DMS153 treated with DMSO at 0.1 percent for 48 hours (cell line): ENCODE measurements at regions not wholly inside any gene's neighbourhood (a gene's known extent, or its start where the extent isn't known, plus 50 kb on each side); places are given as distances from the start of the nearest gene placed in this dataset.
A peak's percentile ranks its signal among the peaks of the same experiment; 100 is the strongest.
"Not testable (repeated sequence)": the region's sequence is repeated elsewhere in the genome, so short reads cannot be mapped to it uniquely, and the experiment has no call there.

Experiments
- DNase-seq: peaks from one replicate; lab custom pipeline; 2025; ENCODE audit not compliant: unreplicated experiment; lab: John Stamatoyannopoulos, UW

DNA sequence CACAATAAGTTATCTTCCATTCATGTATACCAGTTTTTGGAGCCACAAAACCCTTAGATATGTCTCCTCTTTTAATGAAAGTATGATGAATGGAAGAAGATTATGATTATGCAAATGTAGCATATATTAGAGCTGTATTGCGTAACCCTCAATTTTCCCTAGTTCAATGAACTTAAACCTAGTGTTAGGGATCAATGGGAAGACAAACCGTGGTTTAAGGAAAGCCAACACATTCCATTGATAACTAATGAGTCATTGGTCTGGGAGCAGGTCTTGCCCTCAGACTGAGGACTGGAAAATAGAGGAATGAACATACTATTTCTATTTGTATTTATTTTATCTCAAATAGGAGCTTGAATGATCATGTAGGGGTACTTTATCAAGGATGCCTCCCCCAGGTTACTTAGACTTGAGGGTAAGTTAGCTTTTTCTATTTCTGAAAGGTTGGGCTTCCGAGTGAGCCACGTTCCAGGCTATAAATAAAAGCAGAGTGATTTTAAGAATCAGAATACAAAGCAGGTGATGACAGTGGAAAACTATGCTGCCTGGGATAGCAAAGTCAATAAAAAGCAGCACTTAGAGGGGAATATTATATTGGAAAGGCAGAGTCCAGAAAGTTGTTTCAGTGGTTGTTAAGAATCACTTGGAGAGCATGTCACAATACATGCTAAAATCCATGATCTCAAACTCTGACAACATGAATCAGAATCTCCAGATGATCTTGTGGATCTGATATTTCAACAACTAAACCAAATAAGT, 356.0 kb downstream of the ADAM29 start:
- no peak for DNase-seq

DNA sequence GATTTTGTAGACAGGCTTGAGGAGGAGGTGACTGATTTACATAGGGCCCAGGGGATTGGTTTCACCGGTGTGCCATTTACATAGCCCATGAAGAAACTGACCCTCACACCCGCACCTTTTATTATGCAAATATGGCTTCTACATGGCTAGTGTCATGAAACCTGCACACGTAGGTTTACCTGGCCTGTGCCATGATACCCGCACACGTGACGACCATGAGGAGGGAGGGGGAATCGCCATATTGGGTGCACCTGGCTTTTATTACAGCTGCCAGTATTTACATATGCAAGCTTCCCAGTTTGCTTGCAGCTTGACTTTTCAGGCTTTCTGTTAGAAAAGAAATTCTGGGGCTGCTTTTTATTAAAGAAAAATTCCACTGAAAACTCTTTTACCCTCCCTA, 359.7 kb downstream of the ADAM29 start:
- peak; percentile 43 for DNase-seq

DNA sequence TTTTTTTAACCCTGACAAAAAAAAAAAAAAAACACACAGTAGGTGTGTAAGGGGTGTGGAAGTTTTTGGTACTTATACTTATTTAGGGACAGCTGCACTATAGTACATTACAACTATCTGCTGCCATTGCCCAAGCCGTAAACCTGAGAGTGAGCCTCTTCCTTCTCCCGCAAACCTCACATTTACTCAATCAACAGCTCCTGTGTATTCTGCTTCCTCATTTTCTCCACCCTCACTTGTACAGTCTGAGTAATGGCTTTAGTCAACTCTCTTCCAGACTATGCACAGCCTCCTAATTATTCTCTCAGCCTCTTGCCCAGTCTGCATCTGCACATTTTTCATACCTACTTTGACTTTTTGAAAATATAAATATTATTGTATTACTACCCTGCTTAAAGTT, 362.0 kb downstream of the ADAM29 start:
- DNase-seq: no peak

DNA sequence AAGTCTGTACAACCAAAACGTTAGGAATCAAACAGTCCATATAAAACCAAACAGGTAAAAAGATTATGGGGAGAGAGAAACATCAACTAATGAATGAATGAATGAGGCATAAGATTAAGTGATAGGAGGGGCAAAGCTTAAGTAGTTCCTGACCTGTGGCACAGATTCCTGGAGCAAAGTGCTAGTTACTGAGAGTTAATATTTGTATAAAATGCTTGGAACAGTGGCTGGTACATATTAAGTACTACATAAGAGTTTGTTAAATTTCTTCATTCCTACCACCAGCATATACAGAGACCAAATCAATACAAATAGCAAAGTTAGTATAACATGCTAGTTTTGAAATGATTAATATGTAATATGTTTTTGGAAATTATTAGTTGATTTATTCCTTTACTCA, 363.7 kb downstream of the ADAM29 start:
- no peak for DNase-seq

DNA sequence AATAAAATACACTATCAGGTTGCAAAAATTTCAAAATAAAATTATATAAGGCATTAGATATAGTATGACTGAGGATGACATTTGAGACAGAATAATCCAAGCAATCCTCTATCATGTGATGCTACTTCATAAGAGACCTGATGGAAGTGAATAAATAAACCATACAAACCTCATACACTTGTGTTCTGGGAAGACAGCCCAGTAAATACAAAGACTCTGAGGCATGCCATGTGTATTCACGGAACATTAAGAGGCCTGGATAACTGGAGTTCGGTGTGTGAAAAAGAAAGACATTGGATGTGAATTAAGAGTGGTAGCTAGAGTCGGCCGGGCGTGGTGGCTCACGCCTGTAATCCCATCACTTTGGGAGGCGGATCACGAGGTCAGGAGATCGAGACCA, 364.2 kb downstream of the ADAM29 start:
- DNase-seq: no peak

DNA sequence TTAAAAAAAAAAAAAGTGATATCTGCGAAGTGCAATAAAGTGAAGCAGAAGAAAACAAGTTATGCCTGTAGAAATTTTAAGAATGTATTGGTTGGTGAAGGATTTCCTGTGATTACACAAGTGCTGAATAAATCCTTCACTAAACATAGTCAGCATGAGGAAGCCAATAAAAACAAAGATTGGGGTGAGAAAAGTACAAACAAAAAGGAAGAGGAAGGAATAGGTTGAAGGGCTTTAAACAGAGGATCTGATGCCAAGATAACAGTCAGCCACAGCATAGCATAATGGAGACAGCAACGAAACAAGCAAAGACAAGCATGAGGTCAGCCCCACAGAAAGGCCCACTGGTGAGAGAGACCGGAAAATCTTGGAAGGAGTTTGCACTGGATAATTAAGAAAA, 372.2 kb downstream of the ADAM29 start:
- DNase-seq: no peak

DNA sequence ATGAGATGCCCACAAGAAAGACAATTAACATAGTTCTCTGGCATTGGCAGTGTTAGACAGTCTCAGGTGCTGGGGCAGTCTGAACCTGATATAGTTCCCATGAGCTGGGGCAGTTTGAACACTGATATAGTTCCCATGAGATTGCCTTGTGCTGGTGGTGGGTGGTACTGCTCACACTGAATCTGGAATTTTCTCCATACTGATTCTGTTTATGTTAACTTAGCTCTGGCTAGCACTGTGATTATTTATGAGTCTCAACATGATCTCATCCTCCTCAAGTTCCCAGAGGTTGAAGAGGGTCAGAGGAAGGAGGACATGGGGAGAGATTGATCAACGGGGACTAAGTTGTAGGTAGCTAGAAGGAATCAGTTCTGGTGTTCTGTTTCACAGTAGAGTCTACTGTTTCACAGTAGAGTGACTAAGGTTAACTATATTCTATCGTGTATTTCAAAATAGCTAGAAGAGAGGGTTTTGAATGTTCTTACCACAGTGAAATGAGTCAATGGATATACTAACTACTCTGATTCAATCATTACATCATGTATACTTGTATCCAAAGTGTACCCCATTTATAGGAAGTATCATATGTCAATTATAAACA, 379.9 kb downstream of the ADAM29 start:
- DNase-seq: no peak

DNA sequence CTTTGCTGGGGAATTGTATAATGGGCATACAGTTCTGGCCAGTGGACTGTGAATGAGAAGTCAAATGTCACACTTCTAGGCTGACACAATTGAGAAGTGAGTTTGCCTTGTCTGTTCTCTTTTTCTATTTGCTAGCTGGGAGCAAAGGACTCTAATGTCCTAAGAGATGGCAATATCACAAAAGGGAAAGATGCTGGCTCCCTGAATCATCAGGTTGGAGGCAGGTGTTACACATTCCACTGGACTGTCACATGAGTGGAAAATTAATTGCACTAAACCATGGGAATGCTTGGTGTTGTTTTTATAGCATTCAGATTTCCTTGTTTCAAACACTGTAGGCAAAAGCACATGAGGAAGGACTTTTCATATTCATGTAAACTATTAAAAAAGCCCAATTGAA, 388.3 kb downstream of the ADAM29 start:
- no peak for DNase-seq

DNA sequence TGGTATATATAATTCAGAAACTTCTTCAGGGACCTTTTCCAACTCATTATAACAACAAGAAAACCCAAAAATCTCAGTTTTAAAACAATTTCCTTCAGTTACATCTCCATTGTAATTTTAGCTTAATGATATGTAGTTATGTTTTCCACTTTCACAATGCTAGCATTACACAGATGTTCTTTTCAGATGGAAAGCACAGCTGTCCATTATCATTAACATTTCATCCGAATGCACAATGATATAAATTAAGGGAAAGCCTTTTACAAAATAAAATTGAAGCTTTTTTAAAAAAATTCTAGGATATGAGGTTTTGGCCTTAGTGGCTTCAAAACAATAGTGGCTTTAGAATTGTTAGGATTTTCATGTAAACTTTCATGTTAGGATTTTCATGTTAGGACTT, 389.2 kb downstream of the ADAM29 start:
- DNase-seq: no peak

DNA sequence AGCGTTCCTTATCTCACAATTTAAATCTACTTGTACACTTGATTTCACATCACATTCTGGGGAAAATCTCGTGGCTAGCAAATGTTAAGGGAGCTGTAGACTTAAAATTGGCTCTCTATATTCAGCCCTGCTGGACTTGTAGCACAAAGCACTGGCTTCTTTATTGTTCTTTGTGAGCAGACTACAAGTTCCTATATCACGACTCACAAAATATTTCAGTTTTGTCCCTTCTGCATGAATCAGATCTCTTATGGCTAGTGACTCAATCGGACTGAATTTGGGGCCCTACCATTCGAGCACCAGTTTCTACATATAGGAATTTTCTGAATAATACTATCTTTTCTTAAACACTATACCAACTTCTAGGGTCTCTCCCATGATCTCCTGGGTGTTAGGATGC, 390.1 kb downstream of the ADAM29 start:
- no peak for DNase-seq

DNA sequence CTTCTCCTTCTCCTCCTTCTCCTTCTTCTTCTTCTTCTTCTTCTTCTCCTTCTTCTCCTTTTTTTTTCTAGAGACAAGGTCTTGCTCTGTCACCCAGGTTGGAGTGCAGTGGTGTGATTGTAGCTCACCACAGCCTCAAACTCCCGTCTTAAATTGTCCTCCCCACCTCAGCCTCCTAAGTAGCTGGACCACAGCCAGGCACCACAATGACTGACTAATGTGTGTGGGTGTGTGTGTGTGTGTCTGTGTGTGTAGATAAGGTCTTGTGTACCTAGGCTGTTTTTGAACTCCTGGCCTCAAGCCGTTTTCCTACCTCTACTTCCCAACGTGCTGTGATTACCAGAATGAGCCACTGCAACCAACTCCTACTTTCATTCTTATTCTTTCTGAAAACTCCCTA, 390.9 kb downstream of the ADAM29 start:
- DNase-seq: no peak

DNA sequence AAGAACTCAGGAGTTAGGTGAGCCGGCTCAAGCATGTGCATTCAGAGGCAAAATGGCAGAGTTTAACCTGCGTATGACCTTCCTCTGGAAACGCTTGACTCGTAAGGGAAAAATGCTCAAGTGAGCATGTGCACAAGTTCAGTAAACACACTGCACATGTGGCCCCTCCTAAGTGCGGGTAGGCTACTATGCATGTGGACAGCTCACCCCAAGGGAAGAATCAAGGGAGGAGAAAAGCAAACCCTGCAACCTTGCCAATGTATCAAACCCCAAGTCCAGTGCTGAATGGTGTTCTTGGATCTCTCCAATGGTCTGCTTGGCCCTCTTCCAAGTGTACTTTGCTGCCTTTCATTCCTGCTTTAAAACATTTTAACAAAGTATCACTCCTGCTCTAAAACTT, 407.1 kb downstream of the ADAM29 start:
- no peak for DNase-seq

DNA sequence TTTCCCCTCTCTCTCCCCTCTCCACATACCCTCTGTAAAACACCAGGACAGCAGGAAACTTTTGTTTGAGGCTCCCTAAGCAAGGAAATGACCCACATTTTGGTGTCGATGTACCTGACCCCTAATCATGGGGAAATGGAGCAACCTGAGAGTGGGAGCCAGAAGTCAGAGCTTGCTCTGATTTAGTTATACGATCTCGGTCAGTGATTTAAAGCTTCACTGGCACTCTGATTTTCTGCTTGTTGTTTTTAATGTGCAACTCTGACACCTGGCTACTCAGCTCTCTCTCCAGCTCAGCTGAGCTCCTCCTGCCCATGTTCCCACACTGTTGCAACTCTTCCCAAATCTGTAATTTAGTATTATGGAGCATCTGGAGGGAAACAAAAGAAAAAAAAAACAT, 408.6 kb downstream of the ADAM29 start:
- no peak for DNase-seq

DNA sequence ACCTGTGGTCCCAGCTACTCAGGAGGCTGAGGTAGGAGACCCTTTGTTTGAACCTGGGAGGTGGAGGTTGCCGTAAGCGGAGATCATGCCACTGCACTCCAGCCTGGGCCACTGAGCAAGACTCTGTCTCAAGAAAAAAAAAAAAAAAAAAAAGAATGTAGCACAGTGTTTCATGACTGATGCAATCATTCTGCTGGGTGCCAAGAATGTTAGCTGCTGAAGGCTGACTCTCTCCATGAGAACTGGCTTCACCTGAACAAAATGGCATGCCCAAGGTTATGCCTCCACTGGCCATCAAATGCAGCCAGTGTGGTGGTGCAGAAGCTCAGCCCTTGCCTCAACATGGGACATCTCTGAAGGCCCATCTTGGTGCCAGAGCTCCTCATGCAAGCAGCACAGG, 412.1 kb downstream of the ADAM29 start:
- DNase-seq: no peak

DNA sequence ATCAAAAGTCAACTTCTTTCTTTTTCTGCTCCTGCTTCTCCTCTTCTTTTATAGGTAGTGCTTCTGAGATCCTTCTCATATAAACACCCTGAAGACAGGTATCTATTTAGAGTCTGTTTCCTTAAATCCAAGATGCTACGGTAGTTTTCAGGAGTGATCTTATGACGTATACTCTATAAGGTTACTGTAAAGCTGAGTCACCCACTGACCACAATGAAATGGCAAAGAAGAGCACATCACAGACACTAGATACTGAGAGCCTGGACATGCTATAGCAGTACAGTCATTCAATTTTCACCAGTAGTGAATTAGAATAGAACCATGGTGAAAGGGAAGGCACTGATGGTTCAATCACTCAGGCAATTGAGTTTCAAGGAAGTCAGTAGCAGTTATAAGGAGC, 412.5 kb downstream of the ADAM29 start:
- no peak for DNase-seq

DNA sequence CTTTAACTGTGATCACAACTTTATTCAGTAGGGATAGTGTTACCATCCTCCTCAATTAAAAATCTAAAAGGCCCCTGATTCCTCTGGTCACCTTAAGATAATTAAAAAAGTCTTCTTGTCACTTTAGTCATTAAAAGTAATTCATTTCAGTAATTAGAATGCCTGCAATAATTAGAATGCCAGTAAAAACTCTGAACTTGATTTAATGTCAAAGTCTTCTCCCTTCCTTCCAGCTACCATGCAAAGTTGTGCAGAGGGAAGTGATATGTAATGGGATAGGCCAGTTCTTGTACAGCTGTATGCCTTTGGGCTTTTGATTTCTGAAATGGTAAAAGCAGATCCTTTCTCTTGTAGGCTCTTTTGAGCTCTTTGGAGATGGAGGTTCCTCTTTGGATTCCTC, 417.2 kb downstream of the ADAM29 start:
- DNase-seq: no peak

DNA sequence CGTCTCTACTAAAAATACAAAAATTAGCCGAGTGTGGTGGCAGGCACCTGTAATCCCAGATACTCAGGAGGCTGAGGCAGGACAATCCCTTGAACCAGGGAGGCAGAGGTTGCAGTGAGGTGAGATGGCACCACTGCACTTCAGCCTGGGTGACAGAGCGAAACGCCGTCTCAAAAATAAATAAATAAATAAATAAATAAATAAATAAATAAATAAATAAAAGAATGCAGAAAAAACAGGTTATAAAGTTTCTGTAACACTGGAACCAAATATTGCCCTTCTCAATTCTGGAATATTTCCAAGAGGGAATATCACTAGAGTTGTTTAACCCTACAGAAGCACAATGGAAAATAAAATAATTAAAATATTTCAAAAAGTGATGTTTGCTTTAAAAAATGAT, 418.4 kb downstream of the ADAM29 start:
- DNase-seq: not testable (repeated sequence)

DNA sequence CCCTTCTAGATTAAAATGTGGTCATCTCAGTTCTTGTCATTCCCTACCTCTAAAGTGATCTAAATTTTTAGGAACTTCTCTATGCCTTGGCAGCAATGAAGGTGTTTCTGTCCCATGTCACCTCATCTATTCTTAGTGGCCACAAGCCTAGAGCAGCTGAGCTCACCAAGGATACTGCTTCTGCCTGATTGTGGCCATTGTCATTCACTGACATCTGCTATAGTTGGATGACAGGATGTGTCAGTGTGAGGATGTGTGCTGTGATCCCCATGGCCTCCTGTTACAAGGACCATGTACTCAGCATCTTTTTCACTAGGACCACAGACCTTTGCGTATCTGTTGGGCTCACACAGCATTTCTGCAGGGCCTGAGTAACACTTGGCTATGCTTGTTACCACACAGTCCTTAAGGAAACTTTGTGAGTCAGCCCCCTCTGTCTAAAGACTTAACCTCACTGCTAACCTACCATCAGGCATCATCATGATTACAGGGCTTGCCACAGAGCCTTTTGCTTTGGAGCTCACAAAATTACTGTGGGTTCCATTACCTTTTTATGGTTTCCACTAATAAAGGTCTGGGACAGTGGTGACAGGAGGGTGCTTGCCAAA, 421.0 kb downstream of the ADAM29 start:
- no peak for DNase-seq

DNA sequence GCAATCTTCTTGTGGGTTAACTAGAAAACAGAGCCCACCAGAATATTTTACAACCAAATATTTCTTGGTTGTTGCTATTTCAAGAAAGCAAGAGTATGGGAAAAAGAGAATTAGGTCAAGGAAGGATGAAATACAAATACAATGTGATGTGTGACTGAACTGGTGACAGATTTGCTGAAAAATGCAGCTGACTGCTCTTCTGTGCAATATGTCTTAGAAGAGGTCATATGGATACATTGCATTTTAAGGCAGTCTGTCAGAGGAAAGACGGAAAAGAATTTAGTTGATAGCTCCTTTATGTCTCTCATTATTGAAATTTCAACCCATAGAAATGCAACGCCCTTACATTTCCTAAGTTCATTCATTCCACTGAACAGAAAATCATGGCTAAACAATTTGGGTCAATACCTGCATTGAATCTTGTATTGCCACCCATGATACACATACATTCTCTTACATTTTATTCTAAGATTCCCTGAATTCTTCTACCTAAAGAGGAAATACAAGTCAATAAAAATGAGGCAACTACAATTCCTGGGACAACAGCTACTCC, 423.1 kb downstream of the ADAM29 start:
- no peak for DNase-seq

DNA sequence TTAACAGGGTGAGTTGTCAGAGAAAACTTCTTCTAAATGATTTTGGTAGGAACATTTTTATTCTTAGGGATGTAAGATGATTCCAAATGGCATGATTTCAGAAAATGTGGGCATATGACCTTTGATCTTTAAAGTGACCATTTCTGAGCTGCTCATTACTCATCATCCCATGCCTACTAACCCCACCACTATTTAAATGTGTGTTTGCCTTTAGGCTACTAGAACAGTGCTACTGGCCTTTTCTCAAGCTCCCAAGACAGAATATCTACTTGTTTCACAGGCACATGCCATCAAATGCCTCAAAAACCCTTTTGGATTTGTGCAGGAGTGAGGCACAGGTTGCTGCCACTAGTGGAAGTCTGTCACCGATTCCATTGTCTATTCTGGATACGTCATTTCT, 428.2 kb downstream of the ADAM29 start:
- DNase-seq: no peak

DNA sequence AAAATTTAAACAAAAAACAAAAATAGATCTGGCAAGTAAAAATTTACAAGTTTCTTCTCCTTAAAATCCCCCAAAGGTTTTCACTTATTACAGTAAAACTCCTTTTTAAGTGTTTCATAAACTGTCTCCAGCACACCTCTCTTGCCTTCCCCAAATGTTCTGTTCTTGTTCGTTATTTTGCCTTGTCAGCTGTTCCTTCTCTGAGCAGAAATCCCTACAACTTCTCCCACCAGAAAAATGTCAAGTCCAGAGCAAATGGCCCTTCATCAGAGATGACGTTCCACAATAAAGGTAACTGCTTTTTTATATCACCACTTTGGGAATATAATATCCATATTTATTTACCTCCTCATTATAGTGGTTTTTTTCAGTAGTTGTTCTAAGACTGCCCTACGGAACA, 432.1 kb downstream of the ADAM29 start:
- no peak for DNase-seq

DNA sequence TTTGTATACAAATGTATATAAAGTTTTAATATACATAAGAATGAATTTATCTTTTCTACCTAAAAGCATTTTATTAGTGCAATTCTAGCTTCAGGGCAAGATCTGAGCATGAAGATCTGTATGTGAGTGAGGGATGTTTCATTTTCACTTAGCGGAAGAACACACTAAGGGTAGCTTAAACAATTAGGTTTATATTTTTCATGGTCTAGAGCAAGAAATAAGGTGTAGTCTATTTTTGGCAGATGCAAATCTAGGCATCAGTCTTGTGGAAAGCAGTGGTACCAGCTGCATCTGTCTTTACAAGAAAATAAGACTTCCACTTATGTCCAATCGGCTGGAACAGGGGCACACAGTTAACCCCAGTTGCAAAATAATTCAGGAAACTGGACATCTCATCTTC, 433.3 kb downstream of the ADAM29 start:
- no peak for DNase-seq
